ENCODE measurements at regions not wholly inside any gene's neighbourhood (a gene's known extent, or its start where the extent isn't known, plus 50 kb on each side); places are given as distances from the start of the nearest gene placed in this dataset.

- no peak for TF ChIP-seq NR2F2 (IDR thresholded peaks at IDR 0.05; ENCODE audit: borderline replicate concordance, low read depth)
- no peak for TF ChIP-seq GTF2F1 (IDR thresholded peaks at IDR 0.05; ENCODE audit: low read length)
- no peak for TF ChIP-seq CSRNP2 (CRISPR knock-in tag; conservative IDR thresholded peaks at IDR 0.05; ENCODE audit: low read depth)
- TF ChIP-seq YY1 (IDR thresholded peaks at IDR 0.05; ENCODE audit: insufficient read depth, insufficient replicate concordance, low read depth, low read length): no peak
Observed at GRCh38 chr4:54400188-54400587, 171.1 kb downstream of the PDGFRA start.
